K562 (cell line): ENCODE measurements at regions not wholly inside any gene's neighbourhood (a gene's known extent, or its start where the extent isn't known, plus 50 kb on each side); places are given as distances from the start of the nearest gene placed in this dataset.

Source experiments
- NCOR1 ChIP-seq: fragments of 450-650 bp; IDR thresholded peaks from 2 replicates; pipeline ENCODE4 v1.6.1; 2016; ENCODE audit warnings: mild to moderate bottlenecking, moderate library complexity
- ZNF780A ChIP-seq: fragments of 250-450 bp; sonication (Bioruptor Pico); IDR thresholded peaks from 2 replicates; pipeline ENCODE4 v1.5.0; 2021; ENCODE audit warnings: mild to moderate bottlenecking
- TF ChIP-seq, protein P1 (sequence below), 2 experiments: fragments of 450-650 bp; IDR thresholded peaks; 2 replicates each; pipeline ENCODE4 v1.6.1; 2016; ENCODE audit warnings: mild to moderate bottlenecking in 2 of 2, borderline replicate concordance in 1 of 2, low read depth in 1 of 2, moderate library complexity in 1 of 2

DNA sequence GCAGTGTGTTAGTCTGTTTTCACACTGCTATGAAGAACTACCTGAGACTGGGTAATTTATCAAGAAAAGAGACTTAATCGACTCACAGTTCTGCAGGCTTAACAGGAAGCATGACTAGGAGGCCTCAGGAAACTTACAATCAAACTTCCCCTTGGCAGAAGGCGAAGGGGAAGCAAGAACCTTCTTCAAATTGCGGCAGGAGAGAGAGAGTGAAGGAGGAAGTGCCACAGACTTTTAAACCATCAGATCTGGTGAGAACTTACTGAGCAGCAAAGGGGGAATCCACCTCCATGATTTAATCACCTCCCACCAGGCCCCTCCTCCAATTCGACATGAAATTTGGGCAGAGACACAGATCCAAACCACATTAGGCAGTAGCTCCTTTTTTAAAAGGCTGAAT is 59.2 kb upstream of the LEF1 start (continued):
- TF ChIP-seq, protein P1, sequence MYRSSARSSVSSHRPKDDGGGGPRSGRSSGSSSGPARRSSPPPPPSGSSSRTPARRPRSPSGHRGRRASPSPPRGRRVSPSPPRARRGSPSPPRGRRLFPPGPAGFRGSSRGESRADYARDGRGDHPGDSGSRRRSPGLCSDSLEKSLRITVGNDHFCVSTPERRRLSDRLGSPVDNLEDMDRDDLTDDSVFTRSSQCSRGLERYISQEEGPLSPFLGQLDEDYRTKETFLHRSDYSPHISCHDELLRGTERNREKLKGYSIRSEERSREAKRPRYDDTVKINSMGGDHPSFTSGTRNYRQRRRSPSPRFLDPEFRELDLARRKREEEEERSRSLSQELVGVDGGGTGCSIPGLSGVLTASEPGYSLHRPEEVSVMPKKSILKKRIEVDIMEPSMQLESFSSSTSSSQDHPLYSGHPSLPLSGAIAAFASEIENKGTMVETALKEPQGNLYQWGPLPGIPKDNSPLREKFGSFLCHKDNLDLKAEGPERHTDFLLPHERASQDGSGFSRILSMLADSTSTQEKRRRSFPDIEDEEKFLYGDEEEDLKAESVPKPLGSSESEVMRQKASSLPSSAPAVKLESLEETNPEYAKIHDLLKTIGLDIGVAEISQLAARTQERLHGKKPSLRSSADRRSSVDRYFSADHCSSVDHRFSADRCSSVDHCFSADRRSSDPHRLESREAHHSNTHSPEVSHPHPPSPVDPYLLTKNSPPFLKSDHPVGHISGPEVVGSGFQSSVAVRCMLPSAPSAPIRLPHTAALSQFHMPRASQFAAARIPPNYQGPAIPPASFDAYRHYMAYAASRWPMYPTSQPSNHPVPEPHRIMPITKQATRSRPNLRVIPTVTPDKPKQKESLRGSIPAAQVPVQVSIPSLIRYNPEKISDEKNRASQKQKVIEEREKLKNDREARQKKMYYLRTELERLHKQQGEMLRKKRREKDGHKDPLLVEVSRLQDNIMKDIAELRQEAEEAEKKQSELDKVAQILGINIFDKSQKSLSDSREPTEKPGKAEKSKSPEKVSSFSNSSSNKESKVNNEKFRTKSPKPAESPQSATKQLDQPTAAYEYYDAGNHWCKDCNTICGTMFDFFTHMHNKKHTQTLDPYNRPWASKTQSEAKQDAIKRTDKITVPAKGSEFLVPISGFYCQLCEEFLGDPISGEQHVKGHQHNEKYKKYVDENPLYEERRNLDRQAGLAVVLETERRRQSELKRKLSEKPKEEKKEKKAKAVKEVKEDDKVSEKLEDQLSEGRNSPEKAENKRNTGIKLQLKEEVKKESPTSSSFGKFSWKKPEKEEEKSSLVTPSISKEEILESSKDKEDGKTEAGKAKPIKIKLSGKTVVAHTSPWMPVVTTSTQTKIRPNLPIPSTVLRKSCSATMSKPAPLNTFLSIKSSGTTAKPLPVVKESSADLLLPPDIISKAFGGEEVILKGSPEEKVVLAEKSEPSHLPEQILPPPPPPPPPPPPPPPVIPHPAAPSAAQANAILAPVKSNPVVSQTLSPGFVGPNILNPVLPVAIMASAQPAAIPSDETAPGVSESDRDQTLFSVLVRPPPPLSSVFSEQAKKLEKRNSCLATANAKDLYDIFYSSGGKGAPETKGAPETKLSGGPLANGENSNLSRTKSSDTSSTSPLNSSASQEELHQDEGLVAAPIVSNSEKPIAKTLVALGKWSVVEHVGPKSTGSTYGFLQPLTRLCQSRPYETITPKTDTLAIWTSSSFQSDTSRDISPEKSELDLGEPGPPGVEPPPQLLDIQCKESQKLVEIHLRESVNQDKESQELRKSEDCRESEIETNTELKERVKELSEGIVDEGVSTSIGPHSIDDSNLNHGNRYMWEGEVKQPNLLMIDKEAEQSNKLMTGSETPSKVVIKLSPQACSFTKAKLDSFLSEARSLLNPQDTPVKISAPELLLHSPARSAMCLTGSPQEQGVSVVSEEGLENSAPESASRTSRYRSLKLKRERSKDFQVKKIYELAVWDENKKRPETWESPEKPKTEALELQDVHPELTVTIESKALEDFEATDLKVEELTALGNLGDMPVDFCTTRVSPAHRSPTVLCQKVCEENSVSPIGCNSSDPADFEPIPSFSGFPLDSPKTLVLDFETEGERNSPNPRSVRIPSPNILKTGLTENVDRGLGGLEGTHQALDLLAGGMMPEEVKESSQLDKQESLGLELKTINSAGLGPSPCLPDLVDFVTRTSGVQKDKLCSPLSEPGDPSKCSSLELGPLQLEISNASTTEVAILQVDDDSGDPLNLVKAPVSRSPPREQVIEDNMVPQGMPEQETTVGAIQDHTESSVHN (IDR thresholded peaks at IDR 0.05; ENCODE audit: borderline replicate concordance in 1 of 2, low read depth in 1 of 2), result no peak
- TF ChIP-seq NCOR1 (no peak), ZNF780A (no peak)
- TF ChIP-seq, all 486 proteins: peak for 1
